ENCODE measurements at regions not wholly inside any gene's neighbourhood (a gene's known extent, or its start where the extent isn't known, plus 50 kb on each side); places are given as distances from the start of the nearest gene placed in this dataset.

DNA sequence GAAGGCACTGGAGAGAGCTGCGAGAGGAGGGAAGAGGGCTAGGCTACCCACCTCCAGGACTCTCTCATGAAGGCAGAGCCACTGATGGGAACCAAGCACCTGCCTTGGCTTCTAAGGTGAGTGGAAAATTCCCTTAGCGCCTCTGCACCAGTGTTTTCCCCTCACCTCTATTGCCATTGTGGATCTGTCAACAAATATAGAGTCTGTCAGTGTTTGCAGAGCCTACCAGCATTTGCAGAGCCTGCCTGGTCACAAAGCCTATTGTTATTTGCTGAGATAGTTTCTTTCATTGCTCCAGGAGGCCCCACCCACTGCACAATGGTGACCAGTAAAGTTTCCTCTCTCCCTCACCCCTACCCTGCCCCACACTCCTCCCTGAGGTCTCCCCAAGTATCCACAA is 141.9 kb downstream of the MRPL14 start:
- peaks cover 0 to 8% (median 1%) of the 10 kb centered on the region in 4 donors for H3K4me1 ChIP-seq
- H3K4me3 ChIP-seq: no peak overlapping the region
- no peaks in the 10 kb centered on the region for H3K27me3 ChIP-seq
- no peaks in the 10 kb centered on the region for H3K36me3 ChIP-seq
- peak in 1 of 3 donors; percentile 14 for DNase-seq
- peak overlapping the region in 1 of 4 donors; percentile 4 for H3K27ac ChIP-seq
- no peaks in the 10 kb centered on the region for H3K9me3 ChIP-seq
- TF ChIP-seq POLR2A (IDR thresholded peaks at IDR 0.05): no peak
- no peak for TF ChIP-seq CTCF (IDR thresholded peaks at IDR 0.05)

DNA sequence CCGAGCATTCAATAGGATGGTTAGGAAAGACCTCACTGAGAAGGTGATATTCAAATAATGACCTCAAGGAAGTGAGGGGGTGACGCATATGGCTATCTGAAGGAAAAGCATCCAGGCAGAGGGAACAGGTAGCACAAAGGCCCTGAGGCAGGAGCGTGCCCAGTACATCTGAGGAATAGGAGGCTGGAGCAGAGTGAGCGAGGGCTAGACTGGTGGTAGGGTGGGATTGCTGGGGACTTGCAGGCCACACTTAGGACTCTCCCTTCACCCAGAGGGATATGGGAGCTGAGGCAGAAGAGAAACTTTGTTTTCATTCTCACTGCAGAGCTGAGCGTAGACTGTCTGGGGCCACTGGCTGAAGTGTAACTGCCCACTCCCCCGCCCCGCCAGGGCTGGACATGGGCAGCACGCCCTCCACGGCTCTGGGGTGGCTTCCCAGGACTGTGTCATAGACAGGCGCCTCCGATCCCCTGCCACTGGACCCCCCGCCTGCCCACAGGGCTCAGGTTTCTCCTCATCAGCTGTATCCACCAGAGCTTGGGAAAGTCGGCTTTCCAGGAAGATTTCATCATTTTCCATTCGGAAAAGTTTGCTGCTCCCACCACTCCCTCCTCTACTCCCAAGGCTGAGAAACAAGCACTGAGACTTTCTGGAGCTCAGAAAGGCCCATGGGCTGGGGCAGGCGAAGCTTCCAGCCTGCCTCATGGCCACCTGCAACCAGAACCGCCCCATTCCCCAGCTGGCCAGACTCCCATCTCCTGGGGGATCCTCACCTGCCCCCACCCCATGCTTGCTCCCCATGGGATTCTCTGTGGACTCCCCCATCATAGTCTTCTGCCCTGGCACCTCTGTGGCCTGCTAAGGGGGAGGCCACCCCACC is 142.6 kb downstream of the MRPL14 start:
- peaks cover 0 to 1% (median 0%) of the 10 kb centered on the region in 4 donors for H3K4me1 ChIP-seq
- no peaks in the 10 kb centered on the region for H3K27me3 ChIP-seq
- TF ChIP-seq POLR2A (IDR thresholded peaks at IDR 0.05) (no peak), CTCF (IDR thresholded peaks at IDR 0.05) (no peak)
- DNase-seq: peak in 2 of 3 donors; percentile 23 to 45
- no peaks in the 10 kb centered on the region for H3K9me3 ChIP-seq
- no peaks in the 10 kb centered on the region for H3K36me3 ChIP-seq
- H3K27ac ChIP-seq: peak overlapping the region in 1 of 4 donors; percentile 4
- H3K4me3 ChIP-seq: no peak overlapping the region

DNA sequence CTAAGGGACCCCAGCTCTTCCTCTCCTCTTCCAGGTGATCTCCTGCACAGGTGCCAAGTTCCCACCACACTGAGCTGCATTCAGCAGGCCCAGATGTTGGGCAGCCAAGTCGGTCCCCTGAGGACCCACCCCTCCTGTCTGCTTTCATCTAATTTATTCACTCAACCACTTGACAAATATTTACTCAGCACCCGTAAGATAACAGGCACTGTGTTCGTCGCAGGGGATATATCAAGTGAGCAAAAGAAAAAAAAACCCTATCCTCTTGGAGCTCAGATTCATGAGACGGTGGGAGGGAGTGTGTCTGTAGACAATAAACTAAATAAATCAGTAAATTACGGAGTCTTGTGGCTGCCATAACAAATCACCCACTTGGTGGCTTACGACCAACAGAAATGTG is 143.6 kb downstream of the MRPL14 start:
- peak in 1 of 3 donors; percentile 18 for DNase-seq
- TF ChIP-seq CTCF (IDR thresholded peaks at IDR 0.05): no peak
- no peak for TF ChIP-seq POLR2A (IDR thresholded peaks at IDR 0.05)
- no peak overlapping the region for H3K27ac ChIP-seq
- H3K9me3 ChIP-seq: no peaks in the 10 kb centered on the region
- no peaks in the 10 kb centered on the region for H3K27me3 ChIP-seq
- no peaks in the 10 kb centered on the region for H3K4me1 ChIP-seq
- H3K4me3 ChIP-seq: no peak overlapping the region
- no peaks in the 10 kb centered on the region for H3K36me3 ChIP-seq

DNA sequence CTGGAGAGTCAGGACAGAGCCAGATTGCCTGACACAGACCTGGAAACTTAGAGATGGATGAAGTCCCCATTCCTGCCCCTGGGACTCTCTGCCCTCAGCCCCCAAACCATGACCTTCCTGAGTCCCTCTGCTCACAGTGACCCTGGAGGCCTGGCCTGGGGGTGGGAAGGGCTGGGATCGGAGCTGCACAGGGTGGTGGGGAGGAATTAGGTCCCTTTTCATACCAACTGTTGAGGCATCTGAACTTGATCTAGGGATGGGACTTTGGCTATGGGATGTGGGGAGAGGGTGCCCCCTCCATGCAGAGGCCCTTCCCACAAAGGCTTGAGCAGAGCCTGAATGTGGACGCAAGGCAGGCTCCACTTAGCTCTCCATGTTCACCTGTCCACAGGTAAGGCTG is 144.1 kb downstream of the MRPL14 start:
- Histone ChIP-seq H3K9me3 (no peaks in the 10 kb centered on the region), H3K36me3 (no peaks in the 10 kb centered on the region), H3K27ac (no peak overlapping the region), H3K4me1 (no peaks in the 10 kb centered on the region), H3K27me3 (no peaks in the 10 kb centered on the region), H3K4me3 (no peak overlapping the region)
- peak in 1 of 3 donors; percentile 17 for DNase-seq
- no peak for TF ChIP-seq POLR2A (IDR thresholded peaks at IDR 0.05)
- no peak for TF ChIP-seq CTCF (IDR thresholded peaks at IDR 0.05)

GRCh38 chr6:43982084-43982625 is 145.1 kb downstream of the MRPL14 start:
- DNase-seq: peak in 2 of 3 donors; percentile 18 to 28
- no peak for TF ChIP-seq CTCF (IDR thresholded peaks at IDR 0.05)
- TF ChIP-seq POLR2A (IDR thresholded peaks at IDR 0.05): no peak
- Histone ChIP-seq H3K4me3 (no peak overlapping the region), H3K4me1 (peaks cover 0 to 3% (median 0%) of the 10 kb centered on the region in 4 donors), H3K27ac (no peak overlapping the region), H3K9me3 (no peaks in the 10 kb centered on the region), H3K36me3 (no peaks in the 10 kb centered on the region), H3K27me3 (no peaks in the 10 kb centered on the region)
